ENCODE measurements at regions not wholly inside any gene's neighbourhood (a gene's known extent, or its start where the extent isn't known, plus 50 kb on each side); places are given as distances from the start of the nearest gene placed in this dataset.

GRCh38 chr12:34386016-34386415, 363.7 kb downstream of the ALG10 start:
- no peaks in the 10 kb centered on the region for H3K4me1 Mint-ChIP-seq
- peaks cover 2% of the 10 kb centered on the region for H3K27me3 Mint-ChIP-seq
- ChIA-PET CTCF (no interaction called here), POLR2A (no interaction called here)
- TF ChIP-seq CTCF (IDR thresholded peaks at IDR 0.05), result no peak
- H3K36me3 Mint-ChIP-seq (ENCODE audit: low read depth), result no peaks in the 10 kb centered on the region
- H3K4me3 Mint-ChIP-seq, result no peak overlapping the region
- H3K27ac Mint-ChIP-seq, result no peak overlapping the region
- DNase-seq (no peak), ATAC-seq (ENCODE audit: low read depth) (no peak)
- H3K9me3 Mint-ChIP-seq, result peaks cover 8% of the 10 kb centered on the region
- intact Hi-C loops (cut with micrococcal nuclease), result no loop called here

- ChIA-PET CTCF (no interaction called here), POLR2A (no interaction called here)
- H3K4me3 Mint-ChIP-seq, result no peak overlapping the region
- no peak overlapping the region for H3K27ac Mint-ChIP-seq
- peaks cover 2% of the 10 kb centered on the region for H3K27me3 Mint-ChIP-seq
- DNase-seq, result no peak
- no peaks in the 10 kb centered on the region for H3K4me1 Mint-ChIP-seq
- ATAC-seq (ENCODE audit: low read depth), result no peak
- H3K9me3 Mint-ChIP-seq, result peaks cover 8% of the 10 kb centered on the region
- intact Hi-C loops (cut with micrococcal nuclease), result no loop called here
- no peaks in the 10 kb centered on the region for H3K36me3 Mint-ChIP-seq (ENCODE audit: low read depth)
- TF ChIP-seq CTCF (IDR thresholded peaks at IDR 0.05), result no peak
Measured at GRCh38 chr12:34386621-34387255, 364.4 kb downstream of the ALG10 start.

- intact Hi-C loops (cut with micrococcal nuclease), result no loop called here
- Mint-ChIP-seq H3K9me3 (peaks cover 8% of the 10 kb centered on the region), H3K36me3 (ENCODE audit: low read depth) (no peaks in the 10 kb centered on the region), H3K27ac (no peak overlapping the region), H3K4me3 (no peak overlapping the region), H3K27me3 (peaks cover 2% of the 10 kb centered on the region), H3K4me1 (no peaks in the 10 kb centered on the region)
- no peak for TF ChIP-seq CTCF (IDR thresholded peaks at IDR 0.05)
- CTCF ChIA-PET, result no interaction called here
- POLR2A ChIA-PET, result no interaction called here
- no peak for ATAC-seq (ENCODE audit: low read depth)
- DNase-seq, result no peak
Measured at GRCh38 chr12:34387711-34388635, 365.7 kb downstream of the ALG10 start.

GRCh38 chr12:34388636-34389377, 366.5 kb downstream of the ALG10 start:
- DNase-seq (no peak), ATAC-seq (ENCODE audit: low read depth) (no peak)
- no peak overlapping the region for H3K4me3 Mint-ChIP-seq
- no peak overlapping the region for H3K27ac Mint-ChIP-seq
- ChIA-PET POLR2A (no interaction called here), CTCF (no interaction called here)
- intact Hi-C loops (cut with micrococcal nuclease), result no loop called here
- TF ChIP-seq CTCF (IDR thresholded peaks at IDR 0.05), result no peak
- H3K27me3 Mint-ChIP-seq, result peaks cover 2% of the 10 kb centered on the region
- no peaks in the 10 kb centered on the region for H3K36me3 Mint-ChIP-seq (ENCODE audit: low read depth)
- peaks cover 8% of the 10 kb centered on the region for H3K9me3 Mint-ChIP-seq
- no peaks in the 10 kb centered on the region for H3K4me1 Mint-ChIP-seq

Measured in activated B cell treated with CpG ODN at 0.5 μM for 24 hours (primary cell).